Left ventricle myocardium superior (tissue), 1 donor: ENCODE measurements at regions not wholly inside any gene's neighbourhood (a gene's known extent, or its start where the extent isn't known, plus 50 kb on each side); places are given as distances from the start of the nearest gene placed in this dataset.
"Not testable (repeated sequence)": the region's sequence is repeated elsewhere in the genome, so short reads cannot be mapped to it uniquely, and the experiment has no call there.

Source experiments
- ATAC-seq: fragments of 200-7000 bp; cut with Tn5 transposase; one replicate; pipeline ENCODE4 v1.9.1; 2020; ENCODE audit warnings: mild to moderate bottlenecking, moderate library complexity
- DNase-seq: peaks from one replicate; pipeline ENCODE4 v3.0.0-alpha.2; 2020
- intact Hi-C: fragments of 100-400 bp; cut with micrococcal nuclease; formaldehyde crosslinking; loops from one replicate; pipeline ENCODE4 v1.11.0; 2022
- donor health status: DM: no; HTN: yes; CAD: no; lungs with severe emphysema.

- no peak for DNase-seq
- ATAC-seq: no peak
- intact Hi-C loops: no loop called here
Observed at GRCh38 chr7:124647630-124648306, 117.8 kb downstream of the GPR37 start.

- intact Hi-C loops: no loop called here
Observed at GRCh38 chr7:124645704-124646103, 119.9 kb downstream of the GPR37 start.

DNA sequence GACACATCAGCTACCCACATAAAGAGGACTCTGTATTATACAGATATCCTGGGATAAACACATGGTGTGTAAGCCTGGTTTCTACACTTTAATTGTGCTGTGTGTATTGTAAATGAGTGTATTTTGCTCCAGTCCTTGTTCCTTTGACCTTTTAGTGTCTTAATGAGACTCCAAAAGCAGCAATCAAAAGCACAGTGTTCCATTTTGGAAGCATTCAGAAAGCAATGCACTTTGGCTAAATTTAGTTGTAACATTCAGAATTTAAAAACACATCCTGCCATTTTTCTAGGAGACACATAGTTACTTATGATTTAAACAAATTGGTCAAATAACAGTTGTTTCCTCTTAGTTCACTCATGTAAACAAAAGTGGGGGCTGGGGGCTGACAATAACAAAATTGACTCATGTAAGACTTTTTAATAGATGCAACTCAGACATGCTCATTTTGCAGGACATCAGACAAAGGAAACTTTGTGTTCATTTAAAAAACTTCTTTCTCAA is 122.2 kb downstream of the GPR37 start:
- intact Hi-C loops: no loop called here
- no peak for ATAC-seq

More at GRCh38 chr7:124645704-124646103, 119.9 kb downstream of the GPR37 start:
- no peak for DNase-seq
- ATAC-seq: no peak

GRCh38 chr7:124635416-124635815 is 130.2 kb downstream of the GPR37 start:
- ATAC-seq: no peak
- DNase-seq: no peak
- intact Hi-C loops: no loop called here

More for the DNA sequence above, 122.2 kb downstream of the GPR37 start:
- no peak for DNase-seq

DNA sequence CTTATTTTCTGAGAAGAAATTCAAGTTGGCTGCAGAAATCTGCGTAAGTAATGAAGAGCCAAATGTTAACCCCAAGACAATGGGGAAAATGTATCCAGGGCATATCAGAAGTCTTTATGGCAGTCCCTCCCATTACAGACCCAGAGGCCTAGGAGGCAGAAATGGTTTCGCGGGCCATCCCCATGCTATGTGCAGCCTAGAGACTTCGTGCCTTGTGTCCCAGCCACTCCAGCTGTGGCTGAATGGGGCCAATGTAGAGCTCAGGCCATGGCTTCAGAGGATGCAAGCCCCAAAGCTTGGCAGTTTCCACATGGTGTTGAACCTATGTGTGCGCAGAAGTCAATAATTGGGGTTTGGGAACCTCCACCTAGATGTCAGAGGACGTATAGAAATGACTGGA is 131.9 kb downstream of the GPR37 start:
- intact Hi-C loops: no loop called here
- ATAC-seq (no peak), DNase-seq (no peak)

DNA sequence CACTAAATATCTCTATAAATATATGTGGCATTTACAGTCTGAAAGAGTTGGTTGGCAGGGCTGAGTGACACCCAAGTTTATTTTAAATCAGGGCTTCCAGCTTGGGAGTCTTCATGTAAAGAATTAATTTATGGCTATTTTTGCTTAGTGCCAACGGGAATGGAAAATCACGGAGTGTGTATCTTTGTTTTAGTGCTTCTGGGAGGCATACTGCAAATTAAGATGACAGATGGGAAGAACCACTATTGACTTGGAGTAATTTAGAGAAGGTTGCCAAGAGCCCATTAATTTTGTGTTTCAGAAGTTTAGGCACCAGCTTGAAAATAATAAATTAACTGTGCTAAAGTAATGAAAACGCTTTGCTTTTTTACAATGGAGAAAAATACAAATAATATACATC is 135.2 kb downstream of the GPR37 start:
- ATAC-seq (no peak), DNase-seq (no peak)
- intact Hi-C loops: no loop called here

GRCh38 chr7:124618871-124619270 is 146.7 kb downstream of the GPR37 start:
- ATAC-seq (no peak), DNase-seq (no peak)
- intact Hi-C loops: no loop called here

- ATAC-seq, intact Hi-C loops, DNase-seq: not testable (repeated sequence)
Observed at GRCh38 chr7:124618051-124618450, 147.5 kb downstream of the GPR37 start.

GRCh38 chr7:124603066-124603465 is 162.5 kb downstream of the GPR37 start:
- DNase-seq: no peak
- ATAC-seq: no peak
- intact Hi-C loops: no loop called here

GRCh38 chr7:124597509-124597908 is 168.1 kb downstream of the GPR37 start:
- DNase-seq (no peak), ATAC-seq (no peak)
- intact Hi-C loops: no loop called here

GRCh38 chr7:124596881-124597280 is 168.7 kb downstream of the GPR37 start:
- no peak for ATAC-seq
- intact Hi-C loops: no loop called here
- no peak for DNase-seq

DNA sequence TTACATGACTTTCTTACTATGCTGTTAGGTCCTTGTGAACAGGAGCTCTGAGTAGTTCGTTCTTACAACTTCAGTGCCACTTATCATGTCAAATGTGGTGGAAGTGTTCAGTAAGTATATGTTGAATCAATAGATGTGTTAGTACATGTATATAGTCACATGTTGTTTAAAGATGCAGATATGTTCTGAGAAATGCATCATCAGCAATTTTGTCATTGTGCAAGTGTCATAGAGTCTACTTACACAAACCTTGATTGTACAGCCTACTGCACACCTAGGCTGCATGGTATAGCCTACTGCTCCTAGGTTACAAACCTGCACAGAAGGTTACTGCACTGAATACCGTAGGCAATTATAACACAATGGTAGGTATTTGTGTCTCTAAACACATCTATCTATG is 174.8 kb downstream of the GPR37 start:
- intact Hi-C loops: no loop called here
- no peak for ATAC-seq

DNA sequence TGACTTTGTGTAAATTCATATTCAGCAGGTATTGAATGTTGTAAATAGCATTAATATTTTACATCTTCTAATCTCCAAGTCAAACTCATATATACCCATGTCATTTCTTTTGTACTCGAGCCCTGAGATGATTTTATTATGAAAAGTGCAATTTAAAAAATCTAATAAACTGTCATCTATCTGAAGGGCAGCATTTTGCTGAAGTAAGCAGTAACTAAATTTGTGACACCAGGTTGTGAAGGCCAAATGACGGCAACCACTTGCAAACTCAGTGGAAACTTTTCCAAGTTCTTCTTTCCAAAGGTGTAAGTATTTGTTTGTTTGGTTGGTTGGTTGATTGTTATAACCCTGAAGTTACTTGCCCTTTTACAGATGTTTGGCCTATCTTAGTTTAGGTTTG is 188.3 kb downstream of the GPR37 start:
- intact Hi-C loops: no loop called here
- no peak for ATAC-seq
- DNase-seq: no peak

More for the DNA sequence above, 174.8 kb downstream of the GPR37 start:
- no peak for DNase-seq

GRCh38 chr7:124575176-124575575 is 190.4 kb downstream of the GPR37 start:
- no peak for DNase-seq
- intact Hi-C loops: no loop called here
- ATAC-seq: no peak

DNA sequence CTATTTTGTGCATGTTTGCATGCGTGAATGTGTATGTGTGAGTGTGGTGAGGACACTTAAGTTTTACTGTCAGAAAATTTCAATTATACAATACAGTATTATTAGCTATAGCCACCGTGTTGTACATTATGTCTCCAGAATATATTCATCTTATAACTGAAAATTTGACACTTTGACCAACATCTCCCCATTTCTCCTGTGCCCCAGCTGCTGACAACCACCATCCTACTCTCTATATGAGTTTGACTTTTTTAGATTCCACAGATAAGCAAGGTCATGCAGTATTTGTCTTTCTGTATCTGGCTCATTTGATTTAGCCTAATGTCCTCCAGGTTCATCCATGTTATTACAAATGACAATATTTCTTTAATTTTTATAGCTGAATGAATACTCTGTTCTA is 195.0 kb downstream of the GPR37 start:
- intact Hi-C loops: no loop called here
- DNase-seq (no peak), ATAC-seq (no peak)

GRCh38 chr7:124566583-124566982 is 199.0 kb downstream of the GPR37 start:
- ATAC-seq: no peak
- no peak for DNase-seq
- intact Hi-C loops: no loop called here

- DNase-seq: no peak
- no peak for ATAC-seq
- intact Hi-C loops: no loop called here
Observed at GRCh38 chr7:124557587-124557986, 208.0 kb downstream of the GPR37 start.

DNA sequence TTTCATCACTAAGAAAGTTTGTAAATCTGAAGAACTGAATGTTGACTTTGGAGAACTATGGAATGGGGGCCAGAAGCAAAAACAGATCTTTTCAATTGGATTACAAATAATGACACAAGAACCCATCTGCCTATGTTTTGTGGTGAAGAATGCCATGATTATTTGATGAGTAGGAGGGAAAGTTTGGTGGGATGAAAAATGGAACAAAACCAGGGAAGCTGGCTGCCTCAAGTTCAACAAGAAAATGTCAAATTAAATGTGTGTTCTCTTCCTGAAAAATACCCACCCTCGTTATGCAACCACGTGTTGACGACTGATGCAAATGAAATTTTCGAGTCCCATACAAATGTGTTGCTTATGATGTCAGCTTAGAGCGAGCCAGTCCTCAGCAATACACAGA is 208.5 kb downstream of the GPR37 start:
- intact Hi-C loops: no loop called here
- DNase-seq (no peak), ATAC-seq (no peak)

DNA sequence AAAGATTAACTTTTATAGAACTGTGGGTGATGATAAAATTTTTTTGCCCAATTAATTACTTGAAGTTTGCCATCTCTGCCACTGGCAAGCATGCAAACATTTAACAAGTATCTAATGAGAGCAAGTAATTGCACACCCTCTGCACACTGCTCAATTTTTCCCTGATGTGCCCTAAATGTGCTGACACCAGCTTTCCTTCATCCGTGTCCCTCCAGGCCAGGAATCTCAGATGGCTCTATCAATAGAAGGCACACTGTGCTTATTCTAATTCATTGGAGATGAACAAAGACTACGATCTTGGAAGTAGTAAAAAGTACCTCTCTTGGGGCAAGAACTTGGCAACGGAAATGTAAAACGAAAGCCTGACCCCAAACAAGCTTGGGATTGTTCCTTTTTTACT is 212.1 kb downstream of the GPR37 start:
- DNase-seq: no peak
- intact Hi-C loops: no loop called here
- no peak for ATAC-seq

DNA sequence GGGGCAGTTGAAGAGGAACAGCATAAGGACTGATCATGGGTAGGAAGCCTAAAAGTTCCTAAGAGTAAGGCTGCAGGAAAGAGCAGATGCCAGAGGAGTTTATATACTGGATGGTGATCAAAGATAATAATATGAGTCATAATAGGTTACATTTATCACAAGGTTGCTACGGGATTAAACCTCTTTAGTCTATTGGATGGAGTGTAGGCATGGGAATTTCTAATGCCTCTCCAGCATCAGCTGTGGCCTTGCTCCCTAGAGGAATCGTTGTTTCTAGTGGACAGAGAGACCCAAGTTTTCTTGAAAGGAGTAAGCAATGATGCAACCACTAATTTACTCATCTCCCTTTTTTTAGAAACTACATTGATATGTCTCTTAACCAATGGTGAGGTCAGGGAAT is 213.4 kb downstream of the GPR37 start:
- intact Hi-C loops: no loop called here
- DNase-seq: no peak
- ATAC-seq: no peak

DNA sequence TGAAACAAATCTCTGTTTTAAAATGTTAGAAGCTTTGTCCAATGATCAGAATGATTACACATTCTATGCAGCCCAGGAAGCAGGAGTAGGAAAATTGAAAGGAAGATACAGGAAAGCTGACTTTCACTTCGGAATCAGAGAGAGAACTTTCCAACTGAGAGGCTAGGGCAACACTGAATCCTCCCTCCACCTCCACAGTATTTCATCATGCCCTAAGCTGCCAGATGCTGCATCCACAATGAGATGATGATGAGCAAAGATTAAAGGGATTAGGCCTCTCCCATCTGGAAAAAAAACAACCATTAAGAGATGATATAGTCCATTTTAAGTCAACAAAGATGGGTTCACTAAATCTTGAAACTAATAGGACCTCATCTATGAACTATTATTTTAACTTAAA is 215.6 kb downstream of the GPR37 start:
- DNase-seq: no peak
- no peak for ATAC-seq
- intact Hi-C loops: no loop called here

- no peak for DNase-seq
- ATAC-seq: no peak
- intact Hi-C loops: no loop called here
Observed at GRCh38 chr7:124542476-124542875, 223.1 kb downstream of the GPR37 start.
